RWPE2 (cell line): ENCODE measurements at regions not wholly inside any gene's neighbourhood (a gene's known extent, or its start where the extent isn't known, plus 50 kb on each side); places are given as distances from the start of the nearest gene placed in this dataset.
A peak's percentile ranks its signal among the peaks of the same experiment; 100 is the strongest.

ENCODE experiments used
- ATAC-seq: fragments of 200-7000 bp; cut with Tn5 transposase; 3 replicates; pipeline ENCODE4 v1.9.1; 2021; ENCODE audit warnings: low read depth
- DNase-seq: peaks from one replicate; pipeline ENCODE4 v3.0.0-alpha.2; 2020; ENCODE audit warnings: low spot score
- H3K27ac ChIP-seq: fragments of 450-650 bp; 2 replicates; pipeline ENCODE4 v1.5.1; 2017; ENCODE audit warnings: mild to moderate bottlenecking; ENCODE audit not compliant: poor library complexity, severe bottlenecking
- H3K27me3 ChIP-seq: fragments of 250-450 bp; sonication (Bioruptor Pico); 2 replicates; pipeline ENCODE4 v1.5.1; 2021; ENCODE audit warnings: mild to moderate bottlenecking, moderate library complexity; ENCODE audit not compliant: insufficient read depth, poor library complexity, severe bottlenecking
- H3K36me3 ChIP-seq: fragments of 250-450 bp; sonication (Bioruptor Pico); 2 replicates; pipeline ENCODE4 v1.5.1; 2020; ENCODE audit warnings: low read depth, mild to moderate bottlenecking, moderate library complexity
- H3K4me1 ChIP-seq: fragments of 250-450 bp; sonication (Bioruptor Pico); 2 replicates; pipeline ENCODE4 v1.5.1; 2021; ENCODE audit warnings: mild to moderate bottlenecking, moderate library complexity; ENCODE audit not compliant: insufficient read depth, poor library complexity, severe bottlenecking
- H3K4me3 ChIP-seq: fragments of 250-450 bp; sonication (Bioruptor Pico); 2 replicates; pipeline ENCODE4 v1.5.1; 2021; ENCODE audit warnings: mild to moderate bottlenecking, moderate library complexity; ENCODE audit not compliant: severe bottlenecking
- H3K9me3 ChIP-seq: fragments of 250-450 bp; sonication (Bioruptor Pico); 2 replicates; pipeline ENCODE4 v1.5.1; 2021; ENCODE audit warnings: mild to moderate bottlenecking, moderate library complexity; ENCODE audit not compliant: severe bottlenecking
- TF ChIP-seq, protein P1 (sequence below): fragments of 450-650 bp; IDR thresholded peaks from one replicate; pipeline ENCODE4 v1.5.1; 2017; ENCODE audit warnings: mild to moderate bottlenecking, moderate library complexity; ENCODE audit not compliant: poor library complexity, severe bottlenecking

- no peaks in the 10 kb centered on the region for H3K4me1 ChIP-seq
- peak overlapping the region; percentile 25 for H3K4me3 ChIP-seq
- no peaks in the 10 kb centered on the region for H3K27me3 ChIP-seq
- peak; percentile 93 for ATAC-seq
- H3K27ac ChIP-seq, result peak overlapping the region; percentile 17
- no peak for DNase-seq
- TF ChIP-seq, protein P1, sequence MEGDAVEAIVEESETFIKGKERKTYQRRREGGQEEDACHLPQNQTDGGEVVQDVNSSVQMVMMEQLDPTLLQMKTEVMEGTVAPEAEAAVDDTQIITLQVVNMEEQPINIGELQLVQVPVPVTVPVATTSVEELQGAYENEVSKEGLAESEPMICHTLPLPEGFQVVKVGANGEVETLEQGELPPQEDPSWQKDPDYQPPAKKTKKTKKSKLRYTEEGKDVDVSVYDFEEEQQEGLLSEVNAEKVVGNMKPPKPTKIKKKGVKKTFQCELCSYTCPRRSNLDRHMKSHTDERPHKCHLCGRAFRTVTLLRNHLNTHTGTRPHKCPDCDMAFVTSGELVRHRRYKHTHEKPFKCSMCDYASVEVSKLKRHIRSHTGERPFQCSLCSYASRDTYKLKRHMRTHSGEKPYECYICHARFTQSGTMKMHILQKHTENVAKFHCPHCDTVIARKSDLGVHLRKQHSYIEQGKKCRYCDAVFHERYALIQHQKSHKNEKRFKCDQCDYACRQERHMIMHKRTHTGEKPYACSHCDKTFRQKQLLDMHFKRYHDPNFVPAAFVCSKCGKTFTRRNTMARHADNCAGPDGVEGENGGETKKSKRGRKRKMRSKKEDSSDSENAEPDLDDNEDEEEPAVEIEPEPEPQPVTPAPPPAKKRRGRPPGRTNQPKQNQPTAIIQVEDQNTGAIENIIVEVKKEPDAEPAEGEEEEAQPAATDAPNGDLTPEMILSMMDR, result no peak
- H3K36me3 ChIP-seq, result no peaks in the 10 kb centered on the region
- no peaks in the 10 kb centered on the region for H3K9me3 ChIP-seq
Measured at GRCh38 chr3:43894176-43895049, 203.7 kb downstream of the ABHD5 start.

- Histone ChIP-seq H3K9me3 (no peaks in the 10 kb centered on the region), H3K27ac (no peak overlapping the region), H3K4me3 (no peak overlapping the region), H3K4me1 (no peaks in the 10 kb centered on the region), H3K27me3 (no peaks in the 10 kb centered on the region), H3K36me3 (no peaks in the 10 kb centered on the region)
- ATAC-seq (no peak), DNase-seq (no peak)
- TF ChIP-seq, protein P1, result no peak
Measured at GRCh38 chr3:43895573-43895972, 204.8 kb downstream of the ABHD5 start.

DNA sequence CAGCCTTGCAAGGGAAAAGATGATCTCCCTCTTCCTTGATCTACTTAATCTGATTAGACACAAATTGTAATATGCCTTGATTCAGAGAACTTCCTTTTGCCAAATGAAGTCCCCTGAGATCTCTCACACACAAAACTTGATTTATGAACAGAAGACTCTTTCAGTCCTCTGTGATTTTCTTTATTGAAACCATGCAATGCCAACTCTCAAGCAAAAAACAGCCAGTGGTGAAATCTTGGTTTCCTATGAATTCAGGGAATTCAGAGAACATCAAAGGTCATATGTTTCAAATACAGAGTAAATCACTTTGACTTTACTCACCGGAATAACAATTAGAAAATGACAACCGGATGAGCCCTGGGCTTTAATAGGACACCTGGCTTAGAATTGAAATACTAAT lies 211.7 kb downstream of the ABHD5 start:
- H3K27ac ChIP-seq, result no peak overlapping the region
- no peaks in the 10 kb centered on the region for H3K27me3 ChIP-seq
- ATAC-seq (no peak), DNase-seq (no peak)
- H3K36me3 ChIP-seq, result no peaks in the 10 kb centered on the region
- TF ChIP-seq, protein P1, result no peak
- no peaks in the 10 kb centered on the region for H3K4me1 ChIP-seq
- no peak overlapping the region for H3K4me3 ChIP-seq
- no peaks in the 10 kb centered on the region for H3K9me3 ChIP-seq

GRCh38 chr3:43905157-43905556 lies 214.4 kb downstream of the ABHD5 start:
- Histone ChIP-seq H3K4me3 (no peak overlapping the region), H3K4me1 (no peaks in the 10 kb centered on the region), H3K9me3 (no peaks in the 10 kb centered on the region), H3K27me3 (no peaks in the 10 kb centered on the region), H3K36me3 (no peaks in the 10 kb centered on the region), H3K27ac (no peak overlapping the region)
- TF ChIP-seq, protein P1, result no peak
- no peak for ATAC-seq
- no peak for DNase-seq
